ENCODE measurements at regions not wholly inside any gene's neighbourhood (a gene's known extent, or its start where the extent isn't known, plus 50 kb on each side); places are given as distances from the start of the nearest gene placed in this dataset.

GRCh38 chr1:175857756-175858155 lies 114.4 kb upstream of the TNR start:
- Histone ChIP-seq H2BK20ac (ENCODE audit: low read depth, low read length, poor library complexity, severe bottlenecking) (no peak overlapping the region), H3K23ac (ENCODE audit: insufficient read length, low read depth, low read length) (no peak overlapping the region), H2AFZ (ENCODE audit: low read length) (no peak overlapping the region), H3K23me2 (ENCODE audit: insufficient read length, low read depth, low read length, poor library complexity, severe bottlenecking) (no peaks in the 10 kb centered on the region), H4K5ac (ENCODE audit: insufficient read length, low read depth, low read length) (no peak overlapping the region), H3K9ac (ENCODE audit: extremely low read depth, insufficient read length, low read length) (no peak overlapping the region), H2BK12ac (ENCODE audit: insufficient read length, low read depth, low read length) (no peak overlapping the region), H2AK5ac (ENCODE audit: insufficient read length, low read length) (no peak overlapping the region), H3T11ph (ENCODE audit: low read length) (no peak overlapping the region), H3K79me1 (ENCODE audit: insufficient read depth, low read depth, low read length, poor library complexity, severe bottlenecking) (no peaks in the 10 kb centered on the region), H2BK120ac (ENCODE audit: low read depth, low read length, poor library complexity, severe bottlenecking) (no peak overlapping the region), H2BK15ac (ENCODE audit: low read depth, low read length) (no peak overlapping the region), H3K9me3 (ENCODE audit: control insufficient read depth, low read depth, low read length) (no peaks in the 10 kb centered on the region), H3K56ac (ENCODE audit: insufficient read length, low read depth, low read length) (no peak overlapping the region), H4K8ac (replicated peaks; ENCODE audit: insufficient read length, low read depth, low read length) (no peak overlapping the region), H3K4me1 (ENCODE audit: insufficient read depth, low read length) (peaks cover 4% of the 10 kb centered on the region; the same call in 1 of the 2 replicates), H2BK5ac (ENCODE audit: insufficient read length, low read length) (no peak overlapping the region), H3K27ac (ENCODE audit: insufficient read length, low read depth, low read length) (no peak overlapping the region), H4K91ac (ENCODE audit: insufficient read length, low read depth, low read length) (no peak overlapping the region), H3K4me2 (ENCODE audit: insufficient read depth, insufficient read length, low read length) (no peak overlapping the region), H3K27me3 (ENCODE audit: insufficient read depth, low read length) (no peaks in the 10 kb centered on the region), H3K4ac (ENCODE audit: low read depth, low read length) (no peak overlapping the region), H4K20me1 (ENCODE audit: control insufficient read depth, insufficient read depth, insufficient read length) (no peaks in the 10 kb centered on the region), H3K79me2 (ENCODE audit: insufficient read depth, low read length) (no peaks in the 10 kb centered on the region), H3K14ac (ENCODE audit: insufficient read depth, low read length) (0 out of 2 replicates have a peak overlapping the region, but pooled peaks have one; percentile 68), H3K18ac (ENCODE audit: insufficient read length, low read depth, low read length) (no peak overlapping the region)
- peaks cover 41 to 47% of the 10 kb centered on the region in 2 experiments for H3K4me1 Mint-ChIP-seq
- WGBS (ENCODE audit: extremely low coverage, insufficient read length, low lambda C conversion rate) = no CpG with 5 or more reads among the region's 6 CpGs
- H3K4me3 Mint-ChIP-seq = no peak overlapping the region; a peak in 1 of 5 replicates
- H3K27me3 Mint-ChIP-seq (ENCODE audit: low read depth) = peaks cover 10% of the 10 kb centered on the region
- H3K9me3 Mint-ChIP-seq = no peaks in the 10 kb centered on the region
- no peak for DNase-seq
- TF ChIP-seq CTCF (conservative IDR thresholded peaks at IDR 0.05) = no peak
- H3K36me3 Mint-ChIP-seq (ENCODE audit: insufficient read depth in 1 of 3, low read depth in 3 of 3) = no peaks in the 10 kb centered on the region
- H3K27ac Mint-ChIP-seq = no peak overlapping the region

All from H9 (cell line).